ENCODE measurements at regions not wholly inside any gene's neighbourhood (a gene's known extent, or its start where the extent isn't known, plus 50 kb on each side); places are given as distances from the start of the nearest gene placed in this dataset.
"Not testable (repeated sequence)": the region's sequence is repeated elsewhere in the genome, so short reads cannot be mapped to it uniquely, and the experiment has no call there.

GRCh38 chr2:65576278-65576677 is 143.9 kb upstream of the SPRED2 start:
- no peak for TF ChIP-seq CTCF (IDR thresholded peaks at IDR 0.05; ENCODE audit: control insufficient read depth, extremely low read depth, insufficient read depth)
- DNase-seq (ENCODE audit: low read depth): no peak
- no peak overlapping the region for H3K4me3 ChIP-seq (ENCODE audit: low read depth, low read length)

DNA sequence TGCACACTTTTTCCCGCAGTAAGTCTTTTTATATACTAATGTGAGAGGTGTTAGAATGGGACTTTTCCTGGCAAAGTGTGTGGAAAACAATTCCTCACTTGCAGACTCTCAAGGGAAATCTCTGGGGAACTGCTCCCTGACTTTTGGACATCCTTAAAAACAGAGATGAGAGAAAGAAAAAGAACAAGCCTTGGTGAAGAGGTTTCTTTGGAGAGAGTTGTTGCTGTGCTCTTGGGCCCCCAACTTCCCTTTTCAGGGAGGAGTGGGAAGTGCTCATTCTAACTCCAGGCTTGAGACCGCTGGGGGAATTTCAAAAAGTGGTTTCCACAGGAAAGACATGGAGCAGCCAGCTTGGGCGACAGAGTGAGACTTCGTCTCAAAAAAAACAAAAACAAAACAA is 142.6 kb upstream of the SPRED2 start:
- no peak for DNase-seq (ENCODE audit: low read depth)
- H3K4me3 ChIP-seq (ENCODE audit: low read depth, low read length): no peak overlapping the region
- no peak for TF ChIP-seq CTCF (IDR thresholded peaks at IDR 0.05; ENCODE audit: control insufficient read depth, extremely low read depth, insufficient read depth)

GRCh38 chr2:65568656-65569440 is 136.4 kb upstream of the SPRED2 start:
- not testable (repeated sequence) for H3K4me3 ChIP-seq (ENCODE audit: low read depth, low read length); DNase-seq (ENCODE audit: low read depth)

DNA sequence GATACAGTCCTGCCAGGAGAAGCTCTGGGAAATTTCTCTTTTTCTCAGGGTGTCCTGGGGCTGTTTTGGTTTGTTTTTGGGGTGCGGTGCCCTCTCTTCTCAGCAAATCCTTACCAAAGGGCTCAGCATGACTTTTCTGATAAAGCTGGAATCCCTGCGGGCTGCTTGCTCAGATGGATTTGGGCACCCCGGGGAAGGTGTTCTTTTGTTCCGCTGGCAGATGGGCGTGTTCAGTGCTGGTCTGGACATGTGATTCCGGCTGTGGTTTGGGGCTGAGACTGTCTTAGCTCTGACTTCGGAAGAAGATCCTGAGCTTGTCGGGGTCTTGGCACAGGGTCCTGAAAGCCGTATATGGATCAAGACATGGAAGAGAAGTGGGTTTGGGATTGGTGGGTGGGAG is 134.2 kb upstream of the SPRED2 start:
- H3K4me3 ChIP-seq (ENCODE audit: low read depth, low read length): no peak overlapping the region
- DNase-seq (ENCODE audit: low read depth): no peak
- TF ChIP-seq CTCF (IDR thresholded peaks at IDR 0.05; ENCODE audit: control insufficient read depth, extremely low read depth, insufficient read depth): no peak

DNA sequence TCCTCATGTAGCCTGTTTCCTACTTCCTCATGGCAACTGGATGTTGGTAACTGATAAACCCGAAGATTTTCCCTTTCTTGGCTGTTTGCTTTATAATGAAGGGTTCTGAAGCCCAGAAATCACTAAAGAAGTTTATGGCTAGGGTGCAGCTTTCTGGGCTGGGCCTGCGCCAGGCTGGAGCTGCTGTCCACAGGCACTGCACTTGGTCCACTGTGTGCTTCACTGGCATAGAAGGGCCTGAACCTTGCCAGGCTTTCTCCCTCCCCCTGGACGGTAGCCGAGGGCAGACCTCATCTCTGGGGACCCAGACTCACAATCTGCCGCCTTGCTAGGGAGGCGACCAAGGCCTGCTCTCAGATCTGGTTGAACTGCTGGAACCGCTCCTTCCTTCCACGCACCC is 133.3 kb upstream of the SPRED2 start:
- DNase-seq (ENCODE audit: low read depth): no peak
- H3K4me3 ChIP-seq (ENCODE audit: low read depth, low read length): no peak overlapping the region
- TF ChIP-seq CTCF (IDR thresholded peaks at IDR 0.05; ENCODE audit: control insufficient read depth, extremely low read depth, insufficient read depth): no peak

GRCh38 chr2:65564299-65564698 is 131.9 kb upstream of the SPRED2 start:
- no peak overlapping the region for H3K4me3 ChIP-seq (ENCODE audit: low read depth, low read length)
- DNase-seq (ENCODE audit: low read depth): no peak
- no peak for TF ChIP-seq CTCF (IDR thresholded peaks at IDR 0.05; ENCODE audit: control insufficient read depth, extremely low read depth, insufficient read depth)

GRCh38 chr2:65562890-65563289 is 130.5 kb upstream of the SPRED2 start:
- no peak for TF ChIP-seq CTCF (IDR thresholded peaks at IDR 0.05; ENCODE audit: control insufficient read depth, extremely low read depth, insufficient read depth)
- DNase-seq (ENCODE audit: low read depth): no peak
- no peak overlapping the region for H3K4me3 ChIP-seq (ENCODE audit: low read depth, low read length)

Measured in LNCaP clone FGC (cell line).